ENCODE measurements at regions not wholly inside any gene's neighbourhood (a gene's known extent, or its start where the extent isn't known, plus 50 kb on each side); places are given as distances from the start of the nearest gene placed in this dataset.

DNA sequence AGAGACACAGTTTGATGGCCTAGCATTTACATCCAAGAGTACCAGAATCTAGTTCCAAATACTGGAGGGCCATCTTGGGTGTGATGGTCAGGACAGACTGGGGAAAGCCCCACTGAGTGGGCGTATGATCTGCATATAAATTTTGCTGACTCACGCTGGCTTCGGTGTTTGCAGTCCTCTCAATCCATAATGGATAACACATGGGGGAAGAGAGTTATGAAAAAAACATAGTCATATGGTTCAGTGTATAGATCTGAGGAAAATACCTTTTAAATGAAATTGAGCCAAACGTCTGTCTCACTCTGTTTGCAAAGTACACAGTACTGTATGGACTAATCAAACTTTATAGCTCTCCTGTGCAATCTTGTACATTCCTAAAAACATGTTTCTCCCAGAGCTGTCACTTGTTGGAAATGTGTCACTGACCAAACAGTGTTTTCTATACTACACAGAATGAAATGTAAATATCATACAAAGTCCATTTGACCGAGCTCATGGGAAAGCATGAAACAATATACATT, 125.3 kb upstream of the THBS1 start:
- TF ChIP-seq, protein P1, sequence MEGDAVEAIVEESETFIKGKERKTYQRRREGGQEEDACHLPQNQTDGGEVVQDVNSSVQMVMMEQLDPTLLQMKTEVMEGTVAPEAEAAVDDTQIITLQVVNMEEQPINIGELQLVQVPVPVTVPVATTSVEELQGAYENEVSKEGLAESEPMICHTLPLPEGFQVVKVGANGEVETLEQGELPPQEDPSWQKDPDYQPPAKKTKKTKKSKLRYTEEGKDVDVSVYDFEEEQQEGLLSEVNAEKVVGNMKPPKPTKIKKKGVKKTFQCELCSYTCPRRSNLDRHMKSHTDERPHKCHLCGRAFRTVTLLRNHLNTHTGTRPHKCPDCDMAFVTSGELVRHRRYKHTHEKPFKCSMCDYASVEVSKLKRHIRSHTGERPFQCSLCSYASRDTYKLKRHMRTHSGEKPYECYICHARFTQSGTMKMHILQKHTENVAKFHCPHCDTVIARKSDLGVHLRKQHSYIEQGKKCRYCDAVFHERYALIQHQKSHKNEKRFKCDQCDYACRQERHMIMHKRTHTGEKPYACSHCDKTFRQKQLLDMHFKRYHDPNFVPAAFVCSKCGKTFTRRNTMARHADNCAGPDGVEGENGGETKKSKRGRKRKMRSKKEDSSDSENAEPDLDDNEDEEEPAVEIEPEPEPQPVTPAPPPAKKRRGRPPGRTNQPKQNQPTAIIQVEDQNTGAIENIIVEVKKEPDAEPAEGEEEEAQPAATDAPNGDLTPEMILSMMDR (IDR thresholded peaks at IDR 0.05; ENCODE audit: insufficient read depth, low read length, poor library complexity, severe bottlenecking): no peak
- TF ChIP-seq EZH2phosphoT487 (conservative IDR thresholded peaks at IDR 0.05; ENCODE audit: low read length): no peak

Measured in SU-DHL-6 (cell line).